WERI-Rb-1 (cell line): ENCODE measurements at regions not wholly inside any gene's neighbourhood (a gene's known extent, or its start where the extent isn't known, plus 50 kb on each side); places are given as distances from the start of the nearest gene placed in this dataset.

Experiments used
- DNase-seq: peaks from one replicate; pipeline ENCODE4 v3.0.0-alpha.2; 2020
- H3K27ac ChIP-seq: fragments of 250-450 bp; sonication (Bioruptor Pico); 2 replicates; pipeline ENCODE4 v1.5.1; 2020; ENCODE audit warnings: mild to moderate bottlenecking, moderate library complexity
- H3K27me3 ChIP-seq: fragments of 250-450 bp; sonication (Bioruptor Pico); 2 replicates; pipeline ENCODE4 v1.5.1; 2021; ENCODE audit warnings: mild to moderate bottlenecking, low read depth, moderate library complexity; ENCODE audit not compliant: insufficient read depth, severe bottlenecking
- H3K36me3 ChIP-seq: fragments of 250-450 bp; sonication (Bioruptor Pico); 2 replicates; pipeline ENCODE4 v1.5.1; 2020; ENCODE audit warnings: mild to moderate bottlenecking, moderate library complexity
- H3K4me3 ChIP-seq: 2 replicates; pipeline ENCODE4 v1.5.1; 2011; ENCODE audit warnings: low read depth, mild to moderate bottlenecking, control low read depth, low read length
- H3K9me3 ChIP-seq: fragments of 250-450 bp; sonication (Bioruptor Pico); 2 replicates; pipeline ENCODE4 v1.5.1; 2021; ENCODE audit warnings: mild to moderate bottlenecking, moderate library complexity; ENCODE audit not compliant: severe bottlenecking
- CTCF ChIP-seq: IDR thresholded peaks from 2 replicates; pipeline ENCODE4 v1.5.1; 2011; ENCODE audit warnings: low read depth, mild to moderate bottlenecking, control low read depth, inconsistent platforms, low read length

DNA sequence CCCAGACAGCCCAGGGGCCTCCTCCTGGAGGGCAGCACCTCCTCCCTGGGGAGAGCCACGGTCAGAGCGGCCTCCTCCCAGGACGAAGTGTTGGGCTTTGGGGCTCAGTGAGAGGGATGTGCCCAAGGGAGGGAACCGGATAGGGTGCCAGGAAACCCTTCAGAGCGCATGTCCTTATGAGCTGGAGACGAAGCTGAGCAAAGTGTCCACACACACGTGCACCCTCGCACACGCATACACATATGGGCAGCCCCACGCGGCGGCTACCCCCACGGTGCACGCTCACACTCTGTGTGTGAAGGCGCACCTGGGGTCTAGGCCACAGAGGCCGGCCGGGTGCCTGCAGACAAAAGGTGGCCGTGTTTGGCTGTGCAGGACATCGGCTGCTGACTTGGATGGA, 106.1 kb upstream of the HDAC4 start:
- DNase-seq: no peak
- no peak for TF ChIP-seq CTCF
- peaks cover 1% of the 10 kb centered on the region for H3K9me3 ChIP-seq
- H3K27me3 ChIP-seq: peaks cover 98% of the 10 kb centered on the region
- no peak overlapping the region for H3K27ac ChIP-seq
- no peaks in the 10 kb centered on the region for H3K36me3 ChIP-seq
- H3K4me3 ChIP-seq: no peak overlapping the region

DNA sequence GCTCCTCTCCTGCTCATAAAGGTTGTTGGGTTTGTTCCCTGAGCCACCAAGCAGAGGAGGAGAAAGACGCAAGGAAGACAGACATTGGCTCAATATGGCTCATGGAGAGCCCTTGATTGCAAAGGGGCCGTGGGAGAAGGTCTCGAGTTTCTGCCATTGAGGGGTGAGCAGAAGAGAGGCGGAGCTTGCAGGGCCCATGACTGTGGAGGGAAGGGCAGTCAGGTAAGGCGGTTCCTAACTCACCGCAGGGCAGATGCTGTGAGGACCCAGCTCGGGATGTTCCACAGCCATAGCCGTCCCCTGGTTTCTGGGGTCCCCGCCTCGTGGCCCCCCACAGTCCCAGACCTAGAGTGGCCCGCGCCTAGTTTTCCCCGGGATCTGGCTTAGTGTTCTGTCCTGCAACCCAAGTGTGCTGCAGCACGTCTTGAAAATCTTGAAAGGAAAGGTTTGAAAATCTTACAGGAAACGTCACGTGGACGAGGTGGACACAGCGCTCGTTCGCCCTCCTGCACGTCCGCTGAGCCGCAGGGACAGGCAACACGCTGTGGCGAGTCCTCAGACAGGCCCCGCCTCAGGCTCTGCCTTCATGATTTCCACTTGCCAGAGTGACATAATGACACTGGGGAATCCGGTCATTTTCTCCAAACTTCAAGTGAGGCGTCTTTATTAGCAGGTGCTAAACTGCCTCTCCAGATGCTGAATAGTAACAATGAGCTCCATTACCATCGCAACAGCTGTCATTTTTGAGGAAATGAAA, 105.5 kb upstream of the HDAC4 start:
- Histone ChIP-seq H3K27ac (no peak overlapping the region), H3K36me3 (no peaks in the 10 kb centered on the region), H3K4me3 (no peak overlapping the region), H3K9me3 (no peaks in the 10 kb centered on the region), H3K27me3 (peaks cover 100% of the 10 kb centered on the region)
- no peak for TF ChIP-seq CTCF
- no peak for DNase-seq

- no peak overlapping the region for H3K27ac ChIP-seq
- TF ChIP-seq CTCF: no peak
- H3K36me3 ChIP-seq: no peaks in the 10 kb centered on the region
- no peaks in the 10 kb centered on the region for H3K9me3 ChIP-seq
- DNase-seq: no peak
- no peak overlapping the region for H3K4me3 ChIP-seq
- H3K27me3 ChIP-seq: peaks cover 100% of the 10 kb centered on the region
These were observed 103.9 kb upstream of the HDAC4 start for GRCh38 chr2:239504643-239505235.

GRCh38 chr2:239502430-239503186, 101.8 kb upstream of the HDAC4 start:
- TF ChIP-seq CTCF: no peak
- no peaks in the 10 kb centered on the region for H3K36me3 ChIP-seq
- H3K27me3 ChIP-seq: peaks cover 100% of the 10 kb centered on the region
- no peaks in the 10 kb centered on the region for H3K9me3 ChIP-seq
- H3K4me3 ChIP-seq: no peak overlapping the region
- no peak overlapping the region for H3K27ac ChIP-seq
- no peak for DNase-seq

GRCh38 chr2:239500574-239501550, 100.0 kb upstream of the HDAC4 start:
- Histone ChIP-seq H3K9me3 (peaks cover 12% of the 10 kb centered on the region), H3K4me3 (no peak overlapping the region), H3K27ac (no peak overlapping the region), H3K27me3 (peaks cover 100% of the 10 kb centered on the region), H3K36me3 (no peaks in the 10 kb centered on the region)
- TF ChIP-seq CTCF: no peak
- no peak for DNase-seq
